NCI-H2171 (cell line): ENCODE measurements at regions not wholly inside any gene's neighbourhood (a gene's known extent, or its start where the extent isn't known, plus 50 kb on each side); places are given as distances from the start of the nearest gene placed in this dataset.

Experiments used
- DNase-seq: peaks from one replicate; lab custom pipeline; 2025; lab: John Stamatoyannopoulos, UW

GRCh38 chr5:8241076-8241475 lies 372.1 kb downstream of the MTRR start:
- DNase-seq = no peak

- DNase-seq = no peak
Measured at GRCh38 chr5:8241558-8241957, 372.6 kb downstream of the MTRR start.

- no peak for DNase-seq
Measured at GRCh38 chr5:8247049-8247899, 378.3 kb downstream of the MTRR start.

GRCh38 chr5:8253376-8253775 lies 384.4 kb downstream of the MTRR start:
- DNase-seq = no peak

- DNase-seq = no peak
Measured at GRCh38 chr5:8254674-8255073, 385.7 kb downstream of the MTRR start.

GRCh38 chr5:8258801-8259200 lies 389.9 kb downstream of the MTRR start:
- DNase-seq = no peak

GRCh38 chr5:8270246-8270645 lies 401.3 kb downstream of the MTRR start:
- no peak for DNase-seq

GRCh38 chr5:8280711-8281363 lies 411.9 kb downstream of the MTRR start:
- no peak for DNase-seq

GRCh38 chr5:8288334-8288733 lies 419.4 kb downstream of the MTRR start:
- no peak for DNase-seq

GRCh38 chr5:8288897-8289516 lies 420.1 kb downstream of the MTRR start:
- no peak for DNase-seq

GRCh38 chr5:8289779-8290178 lies 420.8 kb downstream of the MTRR start:
- no peak for DNase-seq

- DNase-seq = no peak
Measured at GRCh38 chr5:8290721-8291120, 421.8 kb downstream of the MTRR start.

- DNase-seq = no peak
Measured at GRCh38 chr5:8291641-8292040, 422.7 kb downstream of the MTRR start.

- DNase-seq = no peak
Measured at GRCh38 chr5:8295141-8295540, 426.2 kb downstream of the MTRR start.

GRCh38 chr5:8299716-8300115 lies 430.8 kb downstream of the MTRR start:
- DNase-seq = no peak

- DNase-seq = no peak
Measured at GRCh38 chr5:8304341-8304740, 435.4 kb downstream of the MTRR start.

GRCh38 chr5:8306288-8306896 lies 437.4 kb downstream of the MTRR start:
- DNase-seq = no peak

- DNase-seq = no peak
Measured at GRCh38 chr5:8314965-8315364, 446.0 kb downstream of the MTRR start.

GRCh38 chr5:8316608-8317280 lies 447.8 kb downstream of the MTRR start:
- DNase-seq = no peak

- no peak for DNase-seq
Measured at GRCh38 chr5:8317335-8317734, 448.4 kb downstream of the MTRR start.

- peak; percentile 52 for DNase-seq
Measured at GRCh38 chr5:8320244-8320643, 451.3 kb downstream of the MTRR start.

GRCh38 chr5:8321272-8321671 lies 452.3 kb downstream of the MTRR start:
- no peak for DNase-seq
